GM23248 (cell line): ENCODE measurements at regions not wholly inside any gene's neighbourhood (a gene's known extent, or its start where the extent isn't known, plus 50 kb on each side); places are given as distances from the start of the nearest gene placed in this dataset.

Source experiments
- EZH2 ChIP-seq: fragments of 200-600 bp; sonication (generic); IDR thresholded peaks from 2 replicates; pipeline ENCODE4 v1.6.1; 2018; ENCODE audit warnings: antibody characterized with exemption, mild to moderate bottlenecking; ENCODE audit not compliant: insufficient read depth, poor library complexity, severe bottlenecking
- EZH2phosphoT487 ChIP-seq: fragments of 200-600 bp; sonication (generic); IDR thresholded peaks from 2 replicates; pipeline ENCODE4 v1.6.1; 2018; ENCODE audit warnings: antibody characterized with exemption, moderate library complexity, mild to moderate bottlenecking, low read depth; ENCODE audit not compliant: insufficient read depth

DNA sequence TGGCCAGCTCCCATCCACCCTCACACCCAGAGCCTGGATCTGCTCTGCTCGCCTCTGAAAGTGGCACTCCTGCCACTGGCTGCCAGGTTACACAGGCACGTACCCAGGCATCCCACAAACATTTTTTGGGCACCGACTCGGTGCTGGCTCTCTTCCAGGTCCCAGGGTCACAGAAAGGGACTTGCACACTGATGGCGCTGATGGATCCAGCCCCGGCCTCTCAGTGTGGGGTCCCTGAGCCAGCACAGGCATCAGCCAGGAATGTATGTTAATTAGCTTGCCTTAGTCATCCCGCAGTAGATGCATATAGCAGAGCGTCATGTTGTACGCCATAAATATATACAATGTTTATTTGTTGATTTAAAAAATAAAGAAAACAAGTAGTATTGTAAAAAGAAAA, 537.2 kb downstream of the NPHP4 start:
- TF ChIP-seq EZH2: no peak
- no peak for TF ChIP-seq EZH2phosphoT487
